GM21360 (cell line): ENCODE measurements at regions not wholly inside any gene's neighbourhood (a gene's known extent, or its start where the extent isn't known, plus 50 kb on each side); places are given as distances from the start of the nearest gene placed in this dataset.

Experiments
- ATAC-seq: cut with Tn5 transposase; IDR thresholded peaks from one replicate; pipeline ENCODE4 v1.9.1; 2021; ENCODE audit warnings: mild to moderate bottlenecking, moderate library complexity; ENCODE audit not compliant: unreplicated experiment

- no peak for ATAC-seq
Measured at GRCh38 chr13:59182241-59182640, 981.5 kb downstream of the DIAPH3 start.

DNA sequence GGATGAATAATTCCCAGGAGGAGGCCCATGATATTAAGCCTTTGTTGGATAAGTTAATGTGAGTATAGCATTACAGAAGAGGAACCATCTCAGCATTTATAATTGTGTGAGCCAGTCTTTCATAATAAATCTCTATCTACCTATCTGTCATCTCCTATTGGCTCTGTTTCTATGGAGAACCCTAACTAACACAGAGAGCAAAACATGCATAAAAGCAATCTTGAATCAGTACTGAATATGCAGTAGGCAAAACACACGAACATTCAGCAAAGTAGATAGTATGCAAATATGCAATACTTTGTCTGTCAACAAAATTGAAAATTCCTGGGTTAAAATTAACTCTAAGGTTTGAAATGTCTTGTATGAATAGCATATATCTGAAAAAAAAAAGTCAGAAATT lies 966.3 kb downstream of the DIAPH3 start:
- no peak for ATAC-seq

GRCh38 chr13:59201841-59202240 lies 961.9 kb downstream of the DIAPH3 start:
- no peak for ATAC-seq

DNA sequence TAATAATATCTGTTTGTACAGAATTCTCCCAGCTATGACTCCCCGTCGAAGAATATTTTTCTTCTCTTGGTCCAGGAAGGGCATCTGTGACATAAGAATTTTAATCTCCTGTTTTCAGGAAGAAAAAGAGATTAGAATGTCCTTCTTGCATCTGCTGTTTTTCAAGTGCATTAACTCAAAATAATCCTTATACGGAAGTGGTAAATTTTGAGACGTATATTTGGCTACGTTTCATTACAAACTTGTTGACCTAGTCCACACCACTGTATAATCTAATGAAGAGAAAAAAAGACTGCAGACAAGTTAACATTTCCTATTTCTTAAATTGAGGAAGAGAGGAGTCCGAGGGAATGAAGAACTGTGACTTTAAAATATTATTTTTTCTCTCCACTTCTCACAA lies 959.9 kb downstream of the DIAPH3 start:
- no peak for ATAC-seq

DNA sequence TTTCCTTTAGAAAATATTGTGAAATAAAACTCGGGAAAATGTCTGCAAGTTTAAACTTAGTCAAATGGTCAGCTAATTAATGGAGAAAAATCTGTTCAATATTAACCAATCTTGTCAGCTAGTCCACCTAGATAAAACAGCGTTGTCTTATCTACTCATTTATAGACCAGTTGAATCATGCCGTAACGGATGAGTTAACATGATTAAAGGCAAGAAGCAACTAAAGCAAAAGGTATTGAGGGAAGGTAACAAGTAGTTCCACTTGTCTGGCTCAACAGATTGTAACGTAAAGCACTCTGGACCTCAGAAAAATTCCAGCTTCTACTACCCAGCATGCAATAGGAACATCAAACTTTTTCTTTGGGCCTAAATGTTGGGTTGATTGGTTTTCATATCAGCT lies 958.2 kb downstream of the DIAPH3 start:
- no peak for ATAC-seq

DNA sequence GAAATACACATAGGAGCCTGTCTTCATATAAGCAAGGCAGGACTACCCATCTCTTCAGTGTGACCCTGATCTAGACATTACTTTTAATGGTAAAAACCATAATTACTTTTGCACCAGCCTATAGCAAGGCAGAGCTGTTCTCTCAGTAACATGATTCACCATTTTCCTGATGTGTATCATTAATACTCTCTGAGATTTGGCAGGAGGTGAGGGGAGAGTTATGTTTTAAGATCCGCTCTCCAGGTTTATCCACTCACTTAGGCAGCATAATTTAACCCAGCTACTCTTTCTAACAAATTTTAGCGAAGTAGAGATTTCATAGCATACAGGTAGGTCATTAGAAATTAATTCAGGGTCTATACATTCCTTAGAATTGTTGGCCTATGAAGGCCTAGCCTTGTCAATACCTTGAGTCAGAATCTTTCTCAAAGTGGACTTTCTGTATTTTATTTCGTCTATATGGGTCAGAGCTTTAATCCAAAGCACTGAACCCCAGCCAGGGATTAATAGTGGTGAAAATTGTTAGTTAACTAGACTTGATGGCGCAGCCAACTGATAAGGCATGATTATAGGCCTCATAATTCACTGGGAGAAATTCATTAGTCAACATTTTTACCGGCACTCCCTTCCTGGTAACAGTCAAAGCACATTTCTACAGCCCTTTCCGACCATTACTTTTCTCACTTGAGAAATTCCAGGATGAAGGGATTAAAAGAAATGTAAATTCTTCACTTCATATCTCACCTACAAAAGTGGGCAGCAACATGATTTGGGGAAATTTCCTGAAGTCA lies 955.1 kb downstream of the DIAPH3 start:
- no peak for ATAC-seq

DNA sequence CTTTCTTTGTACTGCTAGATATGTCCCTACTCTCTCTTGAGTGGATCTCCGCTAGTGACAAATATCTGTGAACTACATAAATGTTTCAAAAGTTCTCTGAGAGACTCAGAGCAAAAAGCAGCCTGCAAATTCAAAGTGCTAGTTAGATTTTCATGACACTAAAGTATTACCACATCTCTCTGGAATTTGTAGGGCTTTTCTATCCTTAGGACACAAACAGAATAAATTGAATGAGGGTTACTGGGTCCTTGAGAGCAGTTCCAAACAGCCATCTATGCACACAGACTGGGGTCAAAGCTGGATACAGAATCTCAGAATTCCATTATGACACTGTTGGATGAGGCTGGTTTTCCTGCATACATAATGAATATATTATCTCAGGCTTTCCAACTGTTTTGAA lies 953.2 kb downstream of the DIAPH3 start:
- no peak for ATAC-seq

DNA sequence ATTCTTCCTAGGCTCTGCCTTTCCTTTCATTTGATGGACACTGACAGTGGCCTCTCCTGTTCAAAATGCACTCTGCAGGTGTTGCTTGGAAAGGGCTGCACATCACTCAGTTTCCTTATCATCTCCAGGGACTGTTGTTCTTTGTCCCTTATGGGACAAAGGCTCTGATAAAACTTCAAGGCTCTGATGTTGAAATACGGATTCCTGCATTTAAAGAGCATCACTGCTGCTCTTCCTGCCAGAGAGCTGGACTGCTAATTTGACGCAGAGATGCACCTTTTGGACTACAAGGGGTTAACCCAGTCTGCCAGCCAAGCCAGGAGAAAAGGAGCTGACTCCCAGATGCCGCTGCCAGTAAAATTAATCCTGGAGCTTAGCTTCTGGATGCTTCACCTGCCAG lies 952.1 kb downstream of the DIAPH3 start:
- no peak for ATAC-seq

- no peak for ATAC-seq
Measured at GRCh38 chr13:59229401-59229800, 934.3 kb downstream of the DIAPH3 start.

GRCh38 chr13:59229861-59230260 lies 933.9 kb downstream of the DIAPH3 start:
- ATAC-seq, result no peak

DNA sequence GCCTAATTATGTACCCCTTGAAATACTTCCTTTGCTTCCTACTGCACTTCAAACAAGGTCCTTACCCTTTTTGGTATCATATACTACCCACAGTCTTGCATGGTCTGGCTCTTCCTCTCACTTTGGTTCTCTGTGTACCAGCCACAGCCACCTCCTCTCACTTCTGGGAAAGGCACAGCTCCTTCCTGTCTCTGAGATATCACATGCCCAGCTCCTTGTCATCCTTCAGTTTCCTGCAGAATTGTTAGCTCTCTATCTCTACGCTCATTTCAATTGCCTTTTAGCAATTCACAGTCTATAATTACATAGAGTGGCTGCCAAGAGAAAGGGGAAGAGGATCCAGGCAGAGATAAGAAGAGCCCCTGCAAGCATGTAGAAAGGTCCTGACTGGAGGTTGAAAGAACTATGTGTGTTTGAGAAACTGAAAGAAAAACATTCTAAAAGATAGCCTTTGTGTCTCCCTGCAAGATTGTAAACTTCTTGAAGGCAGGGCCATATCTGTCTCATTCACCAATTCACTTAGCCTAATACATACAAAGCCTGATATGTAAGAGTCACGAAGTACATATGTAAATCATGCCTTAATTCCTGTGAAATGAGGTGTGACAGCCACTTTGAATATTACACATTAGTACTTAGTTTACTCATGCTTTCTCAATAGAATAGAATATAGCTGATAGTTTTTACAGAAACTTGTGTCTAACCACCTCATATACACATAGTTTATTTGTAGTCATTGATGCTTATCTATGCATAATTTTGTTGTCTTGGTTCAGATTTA lies 933.1 kb downstream of the DIAPH3 start:
- ATAC-seq, result no peak

- ATAC-seq, result no peak
Measured at GRCh38 chr13:59236309-59236919, 927.3 kb downstream of the DIAPH3 start.

DNA sequence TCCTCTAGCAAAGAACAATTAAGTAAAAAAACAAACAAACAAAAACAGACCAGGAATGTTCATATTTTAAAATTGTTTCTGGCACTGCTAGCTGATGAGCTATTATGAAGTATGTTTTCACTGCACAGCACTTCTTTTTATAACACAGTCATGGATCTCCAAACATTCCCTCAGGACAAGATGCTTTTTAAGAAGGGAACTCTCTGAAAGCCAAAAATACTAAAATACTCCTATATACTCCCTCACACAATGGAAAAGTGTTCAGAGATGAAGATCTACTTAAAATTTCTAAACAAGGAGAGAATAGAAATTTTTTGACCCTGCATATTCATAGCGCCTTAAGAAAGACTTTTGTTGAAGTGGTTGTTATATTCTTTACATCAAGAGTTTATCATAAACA lies 926.8 kb downstream of the DIAPH3 start:
- no peak for ATAC-seq

DNA sequence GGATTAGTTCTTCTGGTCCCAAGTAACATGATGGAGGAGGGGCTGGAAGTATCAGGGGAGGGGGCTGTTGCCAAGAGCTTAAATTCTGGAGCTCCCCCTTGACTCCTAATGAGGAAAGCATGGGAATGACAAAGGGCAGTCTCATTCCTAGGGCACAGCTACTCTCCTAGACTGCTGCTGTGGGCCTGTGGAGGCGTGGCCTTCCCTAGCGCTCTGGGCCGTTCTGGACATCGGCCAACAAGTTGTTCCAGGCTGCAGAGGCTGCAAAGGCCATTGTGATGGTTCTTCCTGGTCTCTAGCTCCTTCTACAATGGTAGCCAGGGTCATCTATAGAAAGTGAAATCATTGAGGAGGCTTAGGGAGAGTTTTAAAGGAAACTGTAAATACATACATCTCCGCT lies 916.6 kb downstream of the DIAPH3 start:
- ATAC-seq, result no peak

DNA sequence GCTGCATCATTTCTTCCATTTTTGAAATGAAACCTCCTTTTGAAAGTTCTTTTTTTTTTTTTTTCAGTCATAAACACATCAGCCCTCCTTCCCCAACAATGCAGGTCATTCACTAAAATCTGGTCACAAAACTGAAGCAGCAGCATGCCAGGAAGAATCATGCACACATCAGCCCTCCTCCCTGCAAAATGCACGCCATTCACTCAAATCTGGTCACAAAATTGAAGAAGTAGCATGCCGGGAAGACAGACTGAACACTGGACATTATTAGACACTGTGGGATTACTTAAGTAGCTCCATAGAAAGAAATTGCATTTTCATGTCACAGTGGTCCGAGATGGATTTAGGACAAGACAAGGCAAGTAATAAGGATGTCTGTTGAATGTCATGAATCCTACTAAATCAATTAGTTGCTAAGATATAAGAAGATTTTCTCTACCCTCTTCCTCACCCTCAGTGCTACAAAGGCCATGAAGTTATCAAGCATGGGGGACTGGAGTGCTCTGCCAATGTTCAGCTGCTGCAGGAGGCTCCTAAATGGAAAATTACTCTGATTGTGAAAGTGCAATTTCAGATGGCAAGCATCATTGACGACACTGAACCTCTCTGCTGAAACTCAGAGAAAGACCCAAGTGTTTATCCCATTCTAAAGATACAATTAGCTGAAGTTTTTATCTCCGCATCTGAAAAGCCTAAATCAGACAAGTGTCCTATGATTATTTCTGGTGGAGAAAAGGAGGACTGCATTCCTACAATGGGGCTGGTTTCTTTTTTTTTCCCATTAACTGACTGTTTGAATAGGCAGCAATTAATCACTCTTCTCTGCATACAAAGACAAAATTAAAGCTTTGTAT lies 913.2 kb downstream of the DIAPH3 start:
- ATAC-seq, result no peak

DNA sequence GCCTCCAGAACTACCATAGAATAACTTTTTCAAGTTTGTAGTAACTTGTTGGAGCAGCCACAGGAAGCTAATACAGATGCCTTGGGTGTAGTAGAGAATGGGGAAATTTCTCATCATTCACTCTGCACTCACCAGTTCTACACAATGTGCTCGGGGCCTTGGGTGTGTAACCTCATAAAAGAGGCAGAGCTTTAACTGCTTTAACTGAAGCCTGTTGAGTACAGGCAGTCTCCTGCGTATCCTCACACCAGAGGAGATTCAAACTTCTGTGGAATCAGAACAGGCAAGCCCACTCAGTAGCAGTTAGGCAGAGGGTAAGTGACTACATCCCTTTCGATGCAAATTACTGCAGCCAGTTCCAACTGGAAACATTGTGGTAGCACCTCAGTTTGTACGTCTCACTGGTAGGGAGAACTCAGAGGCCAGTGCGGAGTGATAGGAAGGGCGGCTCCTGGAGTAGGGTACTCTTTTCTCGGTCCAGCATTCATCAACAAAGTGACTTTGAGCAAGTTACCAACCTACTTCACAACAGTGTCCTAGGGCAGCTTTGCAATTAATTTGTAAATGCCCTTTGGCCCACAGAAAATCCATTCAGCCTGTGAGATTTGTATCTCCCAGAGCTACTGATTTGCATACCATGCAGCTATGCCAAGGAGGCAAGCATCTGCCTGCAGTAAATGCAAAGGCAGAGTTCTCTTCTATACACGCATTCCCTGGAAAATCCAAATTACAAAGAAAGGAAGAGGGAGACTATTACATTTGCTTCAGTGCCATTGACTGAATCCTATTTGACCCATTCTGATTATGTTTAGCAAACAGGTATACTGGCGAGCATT lies 904.3 kb downstream of the DIAPH3 start:
- no peak for ATAC-seq

DNA sequence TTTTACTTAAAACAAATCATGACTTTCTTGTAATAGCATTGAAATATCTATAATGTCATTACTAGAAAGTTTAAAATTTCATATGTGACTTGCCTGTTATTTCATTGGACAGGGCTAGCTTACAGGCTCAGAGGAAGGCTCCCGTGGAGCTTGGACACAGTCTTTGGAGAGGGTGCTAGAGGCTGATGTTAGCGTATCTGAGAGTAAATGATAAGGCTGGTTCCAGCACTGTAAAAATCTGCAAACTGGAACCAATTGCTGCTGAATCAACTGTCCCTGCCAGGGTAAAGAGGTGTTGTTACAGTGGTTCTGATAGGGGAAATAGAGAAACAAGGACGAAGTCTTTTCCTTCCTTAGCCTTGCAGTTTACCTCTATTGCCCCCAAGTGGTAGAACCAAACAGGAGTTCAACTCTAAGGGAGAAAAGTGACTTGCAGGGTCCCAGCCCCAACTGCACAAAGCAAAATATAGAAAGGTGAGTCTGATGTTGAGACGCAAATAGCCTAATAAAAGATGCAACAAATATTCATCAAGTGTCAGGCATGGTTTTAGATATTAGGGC lies 901.7 kb downstream of the DIAPH3 start:
- ATAC-seq, result no peak

- ATAC-seq, result no peak
Measured at GRCh38 chr13:59263531-59263930, 900.2 kb downstream of the DIAPH3 start.

DNA sequence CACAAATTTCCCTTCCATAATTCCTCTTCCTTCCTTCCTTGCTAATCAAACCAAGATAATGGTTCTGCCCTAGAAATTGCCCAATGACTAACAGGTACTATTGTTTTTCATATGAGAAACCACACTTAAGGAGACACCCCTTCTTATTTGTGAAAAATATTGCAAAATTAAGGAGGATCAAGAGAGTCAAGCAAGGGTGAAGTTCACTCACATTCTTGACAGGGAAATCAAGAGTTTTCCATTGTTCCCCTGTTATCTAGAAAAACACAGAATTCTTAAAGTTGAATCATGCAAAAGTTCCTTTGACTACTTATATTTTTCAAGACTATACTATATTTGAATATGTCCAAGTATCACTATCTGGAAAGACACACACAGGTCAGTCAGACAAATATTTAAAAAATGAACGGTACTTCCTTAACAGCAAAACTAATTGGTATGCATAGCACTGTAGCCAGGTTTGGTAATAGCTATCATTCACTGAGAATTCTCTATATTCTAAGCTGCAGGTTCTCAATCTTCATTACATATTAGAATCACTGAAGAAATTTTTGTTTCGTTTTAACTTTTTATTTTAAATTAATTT lies 897.2 kb downstream of the DIAPH3 start:
- no peak for ATAC-seq
